ENCODE measurements at regions not wholly inside any gene's neighbourhood (a gene's known extent, or its start where the extent isn't known, plus 50 kb on each side); places are given as distances from the start of the nearest gene placed in this dataset.
"Not testable (repeated sequence)": the region's sequence is repeated elsewhere in the genome, so short reads cannot be mapped to it uniquely, and the experiment has no call there.

DNA sequence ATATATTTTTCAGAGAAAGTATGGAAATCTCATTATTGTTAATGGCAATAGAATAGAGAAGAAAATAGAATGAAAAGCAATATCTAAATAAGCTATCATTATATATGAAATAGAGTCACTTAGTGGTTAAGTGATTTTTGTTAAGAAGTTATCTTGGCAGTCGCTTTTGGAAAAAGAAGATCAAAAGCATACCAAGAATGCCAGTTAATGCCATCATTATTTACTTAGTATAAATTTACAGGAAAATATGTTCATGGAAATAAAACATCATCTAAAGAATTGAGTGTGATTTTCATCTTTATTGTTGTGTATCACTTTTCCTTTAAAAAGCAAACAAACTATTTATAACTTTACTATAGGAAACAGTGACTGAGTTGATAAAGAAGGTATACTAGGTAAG, 85.3 kb upstream of the GPR101 start:
- DNase-seq (ENCODE audit: unreplicated experiment), result no peak
- no peaks in the 10 kb centered on the region for H3K27me3 Mint-ChIP-seq (ENCODE audit: insufficient read depth, unreplicated experiment)
- intact Hi-C loops (cut with micrococcal nuclease), result no loop called here
- peaks cover 11% of the 10 kb centered on the region for H3K9me3 Mint-ChIP-seq (ENCODE audit: unreplicated experiment)
- H3K27ac Mint-ChIP-seq (ENCODE audit: low read depth, unreplicated experiment), result no peak overlapping the region
- ChIA-PET CTCF (no interaction called here), POLR2A (no interaction called here)
- TF ChIP-seq CTCF (IDR thresholded peaks at IDR 0.05; ENCODE audit: unreplicated experiment), result no peak
- peaks cover 10% of the 10 kb centered on the region for H3K4me1 Mint-ChIP-seq (ENCODE audit: insufficient read depth, unreplicated experiment)
- H3K4me3 Mint-ChIP-seq (ENCODE audit: unreplicated experiment), result no peak overlapping the region
- no TSS peak for BruUV-seq (replicated peaks)
- peaks cover 17% of the 10 kb centered on the region for H3K36me3 Mint-ChIP-seq (ENCODE audit: insufficient read depth, unreplicated experiment)

- Mint-ChIP-seq H3K27me3 (ENCODE audit: insufficient read depth, unreplicated experiment) (no peaks in the 10 kb centered on the region), H3K9me3 (ENCODE audit: unreplicated experiment) (peaks cover 11% of the 10 kb centered on the region), H3K36me3 (ENCODE audit: insufficient read depth, unreplicated experiment) (peaks cover 12% of the 10 kb centered on the region), H3K27ac (ENCODE audit: low read depth, unreplicated experiment) (no peak overlapping the region), H3K4me1 (ENCODE audit: insufficient read depth, unreplicated experiment) (peaks cover 10% of the 10 kb centered on the region), H3K4me3 (ENCODE audit: unreplicated experiment) (no peak overlapping the region)
- ChIA-PET CTCF (no interaction called here), POLR2A (interaction anchor here (0.5 kb wide), 1 partner anchor 1349 kb away, joined by 3 read pairs; no protein-coding TSS in a partner anchor)
- no peak for TF ChIP-seq CTCF (IDR thresholded peaks at IDR 0.05; ENCODE audit: unreplicated experiment)
- intact Hi-C loops (cut with micrococcal nuclease), result no loop called here
- no TSS peak for BruUV-seq (replicated peaks)
- DNase-seq (ENCODE audit: unreplicated experiment), result peak; percentile 53
These were observed 84.7 kb upstream of the GPR101 start for GRCh38 chrX:137118536-137118935.

DNA sequence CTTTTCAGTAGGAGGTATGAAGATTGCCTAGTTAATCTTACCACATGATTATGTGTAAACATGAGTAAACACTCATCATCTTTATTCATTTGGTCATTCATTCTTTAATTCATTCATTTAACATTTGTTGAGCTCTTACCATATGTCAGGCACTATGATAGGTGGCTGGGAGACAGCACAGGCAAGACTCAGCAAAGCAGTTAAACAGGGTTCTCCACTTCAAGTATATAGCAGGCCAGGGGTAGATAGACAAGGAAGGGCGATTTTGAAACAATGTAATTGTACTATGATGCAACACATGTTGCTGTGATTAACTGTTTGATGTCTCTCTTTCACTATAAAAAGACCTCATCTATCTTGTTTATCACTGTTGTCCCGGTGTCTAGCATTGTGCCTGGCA, 84.3 kb upstream of the GPR101 start:
- peaks cover 12% of the 10 kb centered on the region for H3K36me3 Mint-ChIP-seq (ENCODE audit: insufficient read depth, unreplicated experiment)
- peak; percentile 45 for DNase-seq (ENCODE audit: unreplicated experiment)
- TF ChIP-seq CTCF (IDR thresholded peaks at IDR 0.05; ENCODE audit: unreplicated experiment), result no peak
- ChIA-PET CTCF (no interaction called here), POLR2A (interaction anchor here (0.5 kb wide), 1 partner anchor 1349 kb away, joined by 3 read pairs; no protein-coding TSS in a partner anchor)
- H3K9me3 Mint-ChIP-seq (ENCODE audit: unreplicated experiment), result peaks cover 11% of the 10 kb centered on the region
- H3K27me3 Mint-ChIP-seq (ENCODE audit: insufficient read depth, unreplicated experiment), result no peaks in the 10 kb centered on the region
- no peak overlapping the region for H3K27ac Mint-ChIP-seq (ENCODE audit: low read depth, unreplicated experiment)
- intact Hi-C loops (cut with micrococcal nuclease), result no loop called here
- H3K4me3 Mint-ChIP-seq (ENCODE audit: unreplicated experiment), result peak overlapping the region; percentile 5
- peaks cover 10% of the 10 kb centered on the region for H3K4me1 Mint-ChIP-seq (ENCODE audit: insufficient read depth, unreplicated experiment)
- no TSS peak for BruUV-seq (replicated peaks)

GRCh38 chrX:137107877-137108276, 74.1 kb upstream of the GPR101 start:
- H3K4me1 Mint-ChIP-seq (ENCODE audit: insufficient read depth, unreplicated experiment); BruUV-seq (replicated peaks); H3K4me3 Mint-ChIP-seq (ENCODE audit: unreplicated experiment); H3K27me3 Mint-ChIP-seq (ENCODE audit: insufficient read depth, unreplicated experiment); intact Hi-C loops (cut with micrococcal nuclease); POLR2A ChIA-PET; H3K27ac Mint-ChIP-seq (ENCODE audit: low read depth, unreplicated experiment); DNase-seq (ENCODE audit: unreplicated experiment); H3K36me3 Mint-ChIP-seq (ENCODE audit: insufficient read depth, unreplicated experiment): not testable (repeated sequence)
- CTCF ChIA-PET, result interaction anchor here (0.6 kb wide), 1 partner anchor 163 kb away, joined by 4 read pairs; no protein-coding TSS in a partner anchor
- H3K9me3 Mint-ChIP-seq (ENCODE audit: unreplicated experiment), result peaks cover 20% of the 10 kb centered on the region

Measured in MCF 10A (cell line).